ENCODE measurements at regions not wholly inside any gene's neighbourhood (a gene's known extent, or its start where the extent isn't known, plus 50 kb on each side); places are given as distances from the start of the nearest gene placed in this dataset.

GRCh38 chr7:65475040-65475726 is 101.5 kb downstream of the ZNF92 start:
- ATAC-seq: no peak
- CTCF ChIA-PET: no interaction called here

More at GRCh38 chr7:65475040-65475726, 101.5 kb downstream of the ZNF92 start:
- H3K4me1 ChIP-seq (ENCODE audit: control insufficient read depth in 1 of 2, insufficient read depth in 2 of 2, low read length in 2 of 2): no peaks in the 10 kb centered on the region
- H3K9me3 ChIP-seq (ENCODE audit: control insufficient read depth in 1 of 2, insufficient read depth in 1 of 2, low read depth in 1 of 2, low read length in 2 of 2): no peaks in the 10 kb centered on the region
- H3K36me3 ChIP-seq (ENCODE audit: control insufficient read depth in 1 of 2, insufficient read depth in 2 of 2, low read length in 2 of 2): no peaks in the 10 kb centered on the region
- no peak overlapping the region for H3K9ac ChIP-seq (ENCODE audit: low read length)
- H3K27ac ChIP-seq (ENCODE audit: low read depth, low read length): no peak overlapping the region
- no peak for DNase-seq (ENCODE audit: low read depth, low spot score)
- no TSS peak for BruUV-seq (replicated peaks)
- no peak overlapping the region for H3K4me2 ChIP-seq (ENCODE audit: low read length)
- no peaks in the 10 kb centered on the region for H3K9me2 ChIP-seq (ENCODE audit: insufficient read depth)
- intact Hi-C loops (cut with micrococcal nuclease): no loop called here
- RAD21 ChIA-PET (ENCODE audit: low non-redundant PET in 1 of 2, low total read pairs in 2 of 2, uncharacterized antibody in 2 of 2, unreplicated experiment in 2 of 2): no interaction called here
- TF ChIP-seq TCF7L2 (IDR thresholded peaks at IDR 0.05; ENCODE audit: borderline replicate concordance, extremely low read depth, insufficient read depth, insufficient read length) (no peak), REST (IDR thresholded peaks at IDR 0.05; ENCODE audit: low read depth) (no peak), RAD21 (IDR thresholded peaks at IDR 0.05; ENCODE audit: low read depth) (no peak), ATF3 (IDR thresholded peaks at IDR 0.05) (no peak), SIN3A (IDR thresholded peaks at IDR 0.05; ENCODE audit: low read depth) (no peak), EZH2phosphoT487 (IDR thresholded peaks at IDR 0.05; ENCODE audit: borderline replicate concordance) (no peak)
- no peak overlapping the region for H2AFZ ChIP-seq (ENCODE audit: low read depth, low read length, poor library complexity, severe bottlenecking)
- no peaks in the 10 kb centered on the region for H3K27me3 ChIP-seq (ENCODE audit: insufficient read depth, low read length)
- no peak overlapping the region for H3K4me3 ChIP-seq (replicated peaks in 1 of 2; ENCODE audit: low read depth in 1 of 2, low read length in 2 of 2)
- H3K79me2 ChIP-seq (ENCODE audit: insufficient read depth, low read length): no peaks in the 10 kb centered on the region
- H4K20me1 ChIP-seq (ENCODE audit: insufficient read depth): no peaks in the 10 kb centered on the region
- POLR2A ChIA-PET: no interaction called here

Measured in HCT116 (cell line).